Breast epithelium (tissue), 4 donors: ENCODE measurements at regions not wholly inside any gene's neighbourhood (a gene's known extent, or its start where the extent isn't known, plus 50 kb on each side); places are given as distances from the start of the nearest gene placed in this dataset.

Experiments used
- DNase-seq, 2 donors: peaks; one replicate each; pipeline ENCODE4 v3.0.0-alpha.2; 2019; ENCODE audit warnings: low spot score in 2 of 2
- H3K27ac ChIP-seq, 2 donors: fragments of 200-600 bp; sonication (generic) in 1 of 2; one replicate each; pipeline ENCODE4 v1.5.1; 2016 to 2019; ENCODE audit warnings: mild to moderate bottlenecking in 1 of 2
- H3K27me3 ChIP-seq, 2 donors: fragments of 200-600 bp; sonication (generic) in 1 of 2; one replicate each; pipeline versions ENCODE4 v1.5.1 to v1.6.0; 2017 to 2019; ENCODE audit warnings: control low read depth in 1 of 2, mild to moderate bottlenecking in 1 of 2
- H3K36me3 ChIP-seq: fragments of 200-600 bp; one replicate; pipeline ENCODE4 v1.5.1; 2019
- H3K4me1 ChIP-seq, 2 donors: fragments of 200-600 bp; sonication (generic); one replicate each; pipeline ENCODE4 v1.5.1; 2016 to 2019; ENCODE audit warnings: control low read depth in 1 of 2
- H3K4me3 ChIP-seq, 3 donors: fragments of 200-600 bp; sonication (generic); 1 replicate in 2 of 3; 2 replicates in 1 of 3; pipeline ENCODE4 v1.5.1; 2016 to 2019; ENCODE audit warnings: mild to moderate bottlenecking in 3 of 3, moderate library complexity in 2 of 3
- H3K9me3 ChIP-seq, 2 donors: fragments of 200-600 bp; sonication (generic) in 1 of 2; one replicate each; pipeline ENCODE4 v1.5.1; 2016 to 2019; ENCODE audit warnings: control low read depth in 1 of 2
- POLR2A ChIP-seq: fragments of 450-650 bp; IDR thresholded peaks from one replicate; pipeline ENCODE4 v1.6.1; 2016; ENCODE audit warnings: antibody characterized with exemption, mild to moderate bottlenecking, moderate library complexity
- POLR2AphosphoS5 ChIP-seq, 3 donors: sonication (generic); formaldehyde crosslinking; IDR thresholded peaks; one replicate each; pipeline ENCODE4 v1.6.1; 2017; ENCODE audit warnings: antibody characterized with exemption in 3 of 3
- intact Hi-C: fragments of 100-400 bp; cut with DNase I; formaldehyde crosslinking; loops from one replicate; pipeline ENCODE4 v1.15.1; 2023; ENCODE audit warnings: low total_unique reads
- TF ChIP-seq, protein P1 (sequence below), 3 donors: fragments of 450-650 bp; IDR thresholded peaks; one replicate each; pipeline ENCODE4 v1.5.1; 2016 to 2017; ENCODE audit warnings: antibody characterized with exemption in 3 of 3, mild to moderate bottlenecking in 3 of 3, moderate library complexity in 3 of 3

DNA sequence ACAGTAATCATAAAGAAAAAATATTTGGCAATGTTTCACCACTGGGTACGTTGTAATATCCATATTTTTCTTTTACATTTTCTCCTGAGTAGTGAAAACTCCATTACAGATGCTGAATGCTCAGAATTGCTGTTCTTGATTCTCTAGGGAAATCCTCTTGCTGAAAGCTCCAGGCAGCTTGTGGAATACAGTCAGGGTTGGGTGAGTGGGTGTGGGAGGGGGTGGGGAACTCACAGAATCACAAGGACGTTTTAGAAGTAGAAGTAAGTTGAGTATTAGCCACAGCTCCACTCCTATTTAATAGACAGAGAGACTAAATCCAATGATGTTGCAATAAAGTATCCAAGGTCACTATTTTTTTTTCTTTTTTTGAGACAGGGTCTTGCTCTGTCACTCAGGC, 1270.9 kb downstream of the TYW1 start:
- H3K27ac ChIP-seq, result no peak overlapping the region
- no peaks in the 10 kb centered on the region for H3K36me3 ChIP-seq
- intact Hi-C loops, result no loop called here
- no peak overlapping the region for H3K4me3 ChIP-seq
- H3K27me3 ChIP-seq, result no peaks in the 10 kb centered on the region
- H3K4me1 ChIP-seq, result no peaks in the 10 kb centered on the region
- TF ChIP-seq POLR2A, result no peak
- TF ChIP-seq POLR2AphosphoS5 (IDR thresholded peaks at IDR 0.05), result no peak
- TF ChIP-seq, protein P1, sequence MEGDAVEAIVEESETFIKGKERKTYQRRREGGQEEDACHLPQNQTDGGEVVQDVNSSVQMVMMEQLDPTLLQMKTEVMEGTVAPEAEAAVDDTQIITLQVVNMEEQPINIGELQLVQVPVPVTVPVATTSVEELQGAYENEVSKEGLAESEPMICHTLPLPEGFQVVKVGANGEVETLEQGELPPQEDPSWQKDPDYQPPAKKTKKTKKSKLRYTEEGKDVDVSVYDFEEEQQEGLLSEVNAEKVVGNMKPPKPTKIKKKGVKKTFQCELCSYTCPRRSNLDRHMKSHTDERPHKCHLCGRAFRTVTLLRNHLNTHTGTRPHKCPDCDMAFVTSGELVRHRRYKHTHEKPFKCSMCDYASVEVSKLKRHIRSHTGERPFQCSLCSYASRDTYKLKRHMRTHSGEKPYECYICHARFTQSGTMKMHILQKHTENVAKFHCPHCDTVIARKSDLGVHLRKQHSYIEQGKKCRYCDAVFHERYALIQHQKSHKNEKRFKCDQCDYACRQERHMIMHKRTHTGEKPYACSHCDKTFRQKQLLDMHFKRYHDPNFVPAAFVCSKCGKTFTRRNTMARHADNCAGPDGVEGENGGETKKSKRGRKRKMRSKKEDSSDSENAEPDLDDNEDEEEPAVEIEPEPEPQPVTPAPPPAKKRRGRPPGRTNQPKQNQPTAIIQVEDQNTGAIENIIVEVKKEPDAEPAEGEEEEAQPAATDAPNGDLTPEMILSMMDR (IDR thresholded peaks at IDR 0.05), result no peak
- DNase-seq, result no peak
- H3K9me3 ChIP-seq, result peaks cover 18 to 27% of the 10 kb centered on the region in 2 donors

DNA sequence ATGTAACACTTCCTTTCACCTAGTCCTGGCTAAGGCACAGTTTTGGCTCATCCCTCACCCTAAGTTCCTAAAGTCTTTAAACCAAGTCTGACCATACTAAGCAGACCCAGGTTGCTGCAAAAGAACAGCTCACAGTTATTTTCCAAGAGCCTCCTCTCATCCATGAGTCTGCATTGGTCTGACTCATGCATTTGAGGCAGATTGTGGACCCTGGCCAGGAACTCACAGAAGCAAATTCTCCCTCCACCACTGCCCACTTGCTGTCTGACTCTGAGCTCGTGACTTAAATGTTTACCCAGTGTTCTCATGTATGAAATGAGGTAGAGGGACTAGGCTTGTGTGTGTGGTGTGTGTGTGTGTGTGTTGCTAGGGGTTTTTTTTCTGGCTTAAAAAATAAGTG, 1272.8 kb downstream of the TYW1 start:
- H3K9me3 ChIP-seq, result peaks cover 18 to 27% of the 10 kb centered on the region in 2 donors
- no peaks in the 10 kb centered on the region for H3K36me3 ChIP-seq
- no peaks in the 10 kb centered on the region for H3K27me3 ChIP-seq
- no peak overlapping the region for H3K27ac ChIP-seq
- no peak overlapping the region for H3K4me3 ChIP-seq
- no peak for DNase-seq
- no peak for TF ChIP-seq POLR2A
- intact Hi-C loops, result no loop called here
- H3K4me1 ChIP-seq, result no peaks in the 10 kb centered on the region

DNA sequence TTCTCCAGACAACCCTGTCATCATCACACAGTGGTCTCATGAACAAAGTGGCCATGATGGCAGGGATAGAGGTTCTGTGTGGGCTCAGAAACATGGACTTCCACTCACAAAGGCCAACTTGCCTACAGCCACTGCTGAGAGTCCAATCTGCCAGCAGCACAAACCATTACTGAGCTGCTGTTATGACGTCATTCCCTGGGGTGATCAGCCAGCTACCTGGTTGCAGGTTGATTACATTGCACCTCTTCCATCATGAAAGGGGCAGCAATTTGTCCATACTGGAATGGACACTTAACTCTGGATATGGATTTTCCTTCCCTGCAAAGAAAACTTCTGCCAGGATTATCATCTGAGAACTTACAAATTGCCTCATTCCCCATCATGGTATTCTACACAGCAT, 1275.9 kb downstream of the TYW1 start:
- TF ChIP-seq POLR2AphosphoS5 (IDR thresholded peaks at IDR 0.05) (no peak), POLR2A (no peak)
- TF ChIP-seq, protein P1 (IDR thresholded peaks at IDR 0.05), result no peak
- H3K27ac ChIP-seq, result no peak overlapping the region
- intact Hi-C loops, result no loop called here
- DNase-seq, result no peak
- no peak overlapping the region for H3K4me3 ChIP-seq
- no peaks in the 10 kb centered on the region for H3K4me1 ChIP-seq
- no peaks in the 10 kb centered on the region for H3K9me3 ChIP-seq
- no peaks in the 10 kb centered on the region for H3K36me3 ChIP-seq
- no peaks in the 10 kb centered on the region for H3K27me3 ChIP-seq

DNA sequence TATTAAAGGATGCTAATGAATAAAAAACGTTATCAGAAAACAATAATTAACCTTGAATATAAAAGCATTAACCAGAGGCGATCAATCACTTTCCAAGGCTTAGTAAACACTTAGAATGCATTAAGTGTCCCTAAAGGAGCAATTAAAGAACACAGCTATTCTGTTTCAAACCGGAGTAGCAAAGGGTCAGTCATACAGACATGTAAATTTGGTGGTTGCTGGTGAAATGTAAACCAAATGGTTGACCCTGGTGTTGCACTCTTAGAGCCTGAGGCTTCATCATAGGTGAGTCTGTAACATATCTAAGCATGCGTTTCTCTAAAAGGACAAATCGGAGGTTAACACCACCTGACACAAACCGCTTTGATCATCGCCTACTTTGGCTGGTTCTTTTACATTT, 1280.1 kb downstream of the TYW1 start:
- DNase-seq, result no peak
- intact Hi-C loops, result no loop called here
- H3K36me3 ChIP-seq, result no peaks in the 10 kb centered on the region
- H3K27me3 ChIP-seq, result no peaks in the 10 kb centered on the region
- H3K9me3 ChIP-seq, result no peaks in the 10 kb centered on the region
- TF ChIP-seq POLR2AphosphoS5 (IDR thresholded peaks at IDR 0.05), result no peak
- TF ChIP-seq, protein P1 (IDR thresholded peaks at IDR 0.05), result no peak
- TF ChIP-seq POLR2A, result no peak
- no peak overlapping the region for H3K4me3 ChIP-seq
- H3K4me1 ChIP-seq, result no peaks in the 10 kb centered on the region
- no peak overlapping the region for H3K27ac ChIP-seq

DNA sequence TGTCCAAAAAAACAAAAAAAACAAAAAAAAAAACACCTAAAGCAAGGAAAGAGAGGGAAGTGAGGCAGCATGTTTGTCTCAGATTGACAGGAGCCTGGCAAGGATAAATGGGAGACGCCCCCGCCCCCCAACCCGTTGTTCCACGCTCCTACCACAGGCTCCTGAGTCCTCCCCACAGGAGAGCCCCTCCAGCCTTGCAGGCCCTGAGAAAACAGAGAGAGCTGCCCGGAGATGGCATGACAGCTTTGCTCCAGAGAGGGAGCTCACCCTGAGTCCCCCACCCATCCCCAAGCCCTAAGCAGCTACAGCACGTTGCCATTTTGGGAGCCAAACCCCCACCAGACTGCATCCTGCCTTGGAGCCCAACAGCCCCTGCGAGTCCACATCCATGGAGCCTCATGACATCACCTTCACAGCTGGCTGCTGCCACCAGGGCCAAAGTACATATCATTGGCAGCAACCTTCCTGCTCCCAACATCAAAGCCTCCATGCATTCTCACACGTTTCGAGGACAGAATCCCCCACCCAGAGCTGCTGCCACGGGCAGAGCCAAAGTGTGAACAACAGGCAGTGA, 1283.3 kb downstream of the TYW1 start:
- Histone ChIP-seq H3K4me3 (no peak overlapping the region), H3K27ac (no peak overlapping the region), H3K27me3 (no peaks in the 10 kb centered on the region), H3K9me3 (no peaks in the 10 kb centered on the region), H3K36me3 (no peaks in the 10 kb centered on the region), H3K4me1 (no peaks in the 10 kb centered on the region)
- intact Hi-C loops, result no loop called here
- TF ChIP-seq POLR2A (no peak), POLR2AphosphoS5 (IDR thresholded peaks at IDR 0.05) (no peak)
- TF ChIP-seq, protein P1 (IDR thresholded peaks at IDR 0.05), result no peak
- DNase-seq, result no peak

DNA sequence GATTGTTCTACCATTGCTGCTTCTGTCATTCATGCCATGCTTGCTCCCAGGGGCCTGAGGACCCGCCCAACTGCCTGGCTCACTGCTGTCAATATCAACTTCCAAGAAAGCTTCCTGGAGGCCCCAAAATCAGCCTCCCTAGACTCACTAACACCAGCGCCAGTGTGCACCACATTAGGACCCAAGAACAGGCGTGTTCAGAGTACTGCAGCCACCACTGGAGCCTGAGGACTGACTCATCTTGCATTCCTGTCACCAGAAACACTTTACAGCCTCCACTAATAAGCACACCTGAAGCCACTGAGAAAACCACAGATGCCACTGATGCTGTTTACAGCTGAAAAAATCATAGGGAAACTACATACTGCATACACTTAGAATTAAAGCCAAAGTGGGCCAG, 1284.3 kb downstream of the TYW1 start:
- Histone ChIP-seq H3K27me3 (no peaks in the 10 kb centered on the region), H3K4me1 (no peaks in the 10 kb centered on the region), H3K36me3 (no peaks in the 10 kb centered on the region), H3K4me3 (no peak overlapping the region), H3K9me3 (no peaks in the 10 kb centered on the region), H3K27ac (no peak overlapping the region)
- TF ChIP-seq POLR2AphosphoS5 (IDR thresholded peaks at IDR 0.05) (no peak), POLR2A (no peak)
- TF ChIP-seq, protein P1 (IDR thresholded peaks at IDR 0.05), result no peak
- intact Hi-C loops, result no loop called here
- no peak for DNase-seq
